Natural killer cell (primary cell): ENCODE measurements at regions not wholly inside any gene's neighbourhood (a gene's known extent, or its start where the extent isn't known, plus 50 kb on each side); places are given as distances from the start of the nearest gene placed in this dataset.
"Not testable (repeated sequence)": the region's sequence is repeated elsewhere in the genome, so short reads cannot be mapped to it uniquely, and the experiment has no call there.

ENCODE experiments used
- ATAC-seq, 3 donors: fragments of 150-1000 bp in 2 of 3; fragments of 200-7000 bp in 1 of 3; cut with Tn5 transposase; 1 replicate in 1 of 3; 2 replicates in 2 of 3; pipeline ENCODE4 v1.10.0; 2021; ENCODE audit warnings: mild to moderate bottlenecking in 2 of 3, moderate library complexity in 2 of 3
- DNase-seq, 2 donors: peaks; one replicate each; pipeline versions ENCODE4 v3.0.0 to v3.0.0-alpha.2; 2013 to 2021; ENCODE audit warnings: mixed read lengths in 1 of 2
- H3K27ac ChIP-seq: one replicate; pipeline ENCODE4 v1.5.1; 2013; ENCODE audit warnings: mild to moderate bottlenecking, low read length
- H3K27me3 ChIP-seq: one replicate; pipeline ENCODE4 v1.6.1; 2013; ENCODE audit warnings: low read length; ENCODE audit not compliant: control insufficient read depth, insufficient read depth
- H3K36me3 ChIP-seq: one replicate; pipeline ENCODE4 v1.6.1; 2013; ENCODE audit warnings: low read length; ENCODE audit not compliant: control insufficient read depth, insufficient read depth
- H3K4me1 ChIP-seq: one replicate; pipeline ENCODE4 v1.6.1; 2013; ENCODE audit warnings: low read length; ENCODE audit not compliant: control insufficient read depth, insufficient read depth
- H3K4me3 ChIP-seq: one replicate; pipeline ENCODE4 v1.5.1; 2013; ENCODE audit warnings: low read length
- H3K9me3 ChIP-seq: one replicate; pipeline ENCODE4 v1.6.1; 2013; ENCODE audit warnings: low read length; ENCODE audit not compliant: control insufficient read depth, insufficient read depth
- H3K27ac Mint-ChIP-seq, 2 donors: one replicate each; pipeline ENCODE4 v1.8.0; 2022; ENCODE audit warnings: mild to moderate bottlenecking in 2 of 2, mixed read lengths in 2 of 2, moderate library complexity in 1 of 2
- H3K27me3 Mint-ChIP-seq, 2 donors: one replicate each; pipeline ENCODE4 v1.8.0; 2022; ENCODE audit warnings: low read depth in 2 of 2, mixed read lengths in 2 of 2
- H3K36me3 Mint-ChIP-seq: one replicate; pipeline ENCODE4 v1.8.0; 2022; ENCODE audit warnings: mixed read lengths
- H3K4me1 Mint-ChIP-seq, 2 donors: one replicate each; pipeline ENCODE4 v1.8.0; 2022; ENCODE audit warnings: mixed read lengths in 2 of 2
- H3K4me3 Mint-ChIP-seq: one replicate; pipeline ENCODE4 v1.8.0; 2022; ENCODE audit warnings: mild to moderate bottlenecking, moderate library complexity, mixed read lengths
- H3K9me3 Mint-ChIP-seq, 2 donors: one replicate each; pipeline ENCODE4 v1.8.0; 2022; ENCODE audit warnings: mixed read lengths in 2 of 2
- WGBS: methylation state at CpG from one replicate; pipeline ENCODE4 v1.1.7; 2013; ENCODE audit warnings: missing lambda C conversion rate; ENCODE audit not compliant: insufficient coverage; 5-methylcytosine and 5-hydroxymethylcytosine counted together
- intact Hi-C: fragments of 100-400 bp; cut with micrococcal nuclease; formaldehyde crosslinking; loops from one replicate; pipeline ENCODE4 v1.14.2; 2022
- TF ChIP-seq, protein P1 (sequence below): fragments of 200-600 bp; IDR thresholded peaks from one replicate; pipeline ENCODE4 v1.8.0; 2022; ENCODE audit warnings: antibody characterized with exemption

DNA sequence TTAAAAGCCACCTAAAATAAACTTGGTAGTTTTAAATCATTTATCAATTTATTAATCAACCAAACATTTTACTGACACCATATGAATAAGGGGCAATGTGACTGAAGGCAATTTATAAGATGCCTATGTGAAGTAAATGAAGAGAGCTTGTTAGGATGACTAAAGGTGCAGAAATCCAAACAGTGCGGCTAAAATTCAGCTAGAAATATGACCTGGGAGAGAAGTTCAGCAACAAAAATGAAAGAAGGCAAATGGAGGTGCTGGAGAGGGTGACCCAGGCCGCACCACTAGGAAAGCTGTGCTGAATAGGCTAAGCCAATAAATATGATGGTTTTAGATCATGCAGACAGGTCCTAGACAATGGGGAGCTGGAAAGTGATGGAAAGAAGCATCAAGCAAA is 403.7 kb downstream of the BTG1 start:
- TF ChIP-seq, protein P1, sequence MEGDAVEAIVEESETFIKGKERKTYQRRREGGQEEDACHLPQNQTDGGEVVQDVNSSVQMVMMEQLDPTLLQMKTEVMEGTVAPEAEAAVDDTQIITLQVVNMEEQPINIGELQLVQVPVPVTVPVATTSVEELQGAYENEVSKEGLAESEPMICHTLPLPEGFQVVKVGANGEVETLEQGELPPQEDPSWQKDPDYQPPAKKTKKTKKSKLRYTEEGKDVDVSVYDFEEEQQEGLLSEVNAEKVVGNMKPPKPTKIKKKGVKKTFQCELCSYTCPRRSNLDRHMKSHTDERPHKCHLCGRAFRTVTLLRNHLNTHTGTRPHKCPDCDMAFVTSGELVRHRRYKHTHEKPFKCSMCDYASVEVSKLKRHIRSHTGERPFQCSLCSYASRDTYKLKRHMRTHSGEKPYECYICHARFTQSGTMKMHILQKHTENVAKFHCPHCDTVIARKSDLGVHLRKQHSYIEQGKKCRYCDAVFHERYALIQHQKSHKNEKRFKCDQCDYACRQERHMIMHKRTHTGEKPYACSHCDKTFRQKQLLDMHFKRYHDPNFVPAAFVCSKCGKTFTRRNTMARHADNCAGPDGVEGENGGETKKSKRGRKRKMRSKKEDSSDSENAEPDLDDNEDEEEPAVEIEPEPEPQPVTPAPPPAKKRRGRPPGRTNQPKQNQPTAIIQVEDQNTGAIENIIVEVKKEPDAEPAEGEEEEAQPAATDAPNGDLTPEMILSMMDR, result no peak
- Mint-ChIP-seq H3K9me3 (peaks cover 2 to 3% of the 10 kb centered on the region in 2 donors), H3K36me3 (no peaks in the 10 kb centered on the region), H3K27ac (no peak overlapping the region), H3K4me1 (no peaks in the 10 kb centered on the region), H3K4me3 (no peak overlapping the region), H3K27me3 (peaks cover 10 to 38% of the 10 kb centered on the region in 2 donors)
- H3K27ac ChIP-seq, result no peak overlapping the region
- no peaks in the 10 kb centered on the region for H3K9me3 ChIP-seq
- no peaks in the 10 kb centered on the region for H3K36me3 ChIP-seq
- H3K27me3 ChIP-seq, result no peaks in the 10 kb centered on the region
- no peak for ATAC-seq
- intact Hi-C loops, result no loop called here
- no peak for DNase-seq
- H3K4me1 ChIP-seq, result no peaks in the 10 kb centered on the region
- H3K4me3 ChIP-seq, result no peak overlapping the region
- 89% methylated on average over 2 of the region's 2 CpGs for WGBS

DNA sequence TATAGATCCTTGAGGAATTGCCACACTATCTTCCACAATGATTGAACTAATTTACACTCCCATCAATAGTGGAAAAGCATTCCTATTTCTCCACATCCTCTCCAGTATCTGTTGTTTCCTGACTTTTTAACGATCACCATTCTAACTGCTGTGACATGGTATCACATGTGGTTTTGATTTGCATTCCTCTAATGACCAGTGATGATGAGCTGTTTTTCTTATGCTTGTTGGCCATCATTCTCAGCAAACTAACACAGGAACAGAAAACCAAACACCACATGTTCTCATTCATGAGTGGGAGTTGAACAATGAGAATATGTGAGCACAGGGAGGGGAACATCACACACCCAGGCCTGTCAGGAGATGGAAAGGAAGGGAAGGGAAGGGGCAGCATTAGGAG is 411.8 kb downstream of the BTG1 start:
- ATAC-seq, H3K27ac Mint-ChIP-seq, H3K4me3 ChIP-seq, H3K4me3 Mint-ChIP-seq, H3K27me3 ChIP-seq, DNase-seq, H3K4me1 Mint-ChIP-seq, H3K36me3 ChIP-seq, intact Hi-C loops, H3K4me1 ChIP-seq, H3K9me3 ChIP-seq, H3K9me3 Mint-ChIP-seq, H3K36me3 Mint-ChIP-seq, H3K27ac ChIP-seq: not testable (repeated sequence)
- peaks cover 9 to 45% of the 10 kb centered on the region in 2 donors for H3K27me3 Mint-ChIP-seq
- WGBS, result 86% methylated on average over 1 of the region's 1 CpG

DNA sequence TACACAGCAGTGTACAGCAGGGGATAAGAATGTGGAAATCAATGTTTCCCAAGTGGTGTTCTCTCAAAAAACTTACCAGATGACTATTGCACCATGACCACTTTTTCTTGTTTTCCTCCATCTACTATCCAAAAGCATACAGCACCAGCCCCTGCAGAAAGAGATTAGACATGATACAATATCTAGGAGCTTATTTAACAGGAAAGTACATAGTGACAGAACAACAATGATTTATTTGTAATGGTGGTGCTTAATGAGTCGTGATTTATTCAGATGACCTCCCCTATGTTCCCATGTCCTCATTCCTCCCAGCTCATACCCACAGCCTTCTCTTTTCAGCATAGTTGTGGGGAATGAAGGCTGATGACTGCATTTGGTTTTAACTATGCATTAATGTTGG is 413.6 kb downstream of the BTG1 start:
- Mint-ChIP-seq H3K4me3 (no peak overlapping the region), H3K4me1 (no peaks in the 10 kb centered on the region), H3K9me3 (peaks cover 0 to 5% of the 10 kb centered on the region in 2 donors), H3K27ac (no peak overlapping the region), H3K36me3 (peaks cover 5% of the 10 kb centered on the region), H3K27me3 (peaks cover 9 to 40% of the 10 kb centered on the region in 2 donors)
- ATAC-seq (no peak), DNase-seq (no peak)
- H3K27ac ChIP-seq, result no peak overlapping the region
- H3K27me3 ChIP-seq, result no peaks in the 10 kb centered on the region
- no peak overlapping the region for H3K4me3 ChIP-seq
- no peaks in the 10 kb centered on the region for H3K4me1 ChIP-seq
- no peaks in the 10 kb centered on the region for H3K36me3 ChIP-seq
- TF ChIP-seq, protein P1, result no peak
- no peaks in the 10 kb centered on the region for H3K9me3 ChIP-seq
- no CpG with 5 or more reads among the region's 1 CpG for WGBS
- intact Hi-C loops, result no loop called here

DNA sequence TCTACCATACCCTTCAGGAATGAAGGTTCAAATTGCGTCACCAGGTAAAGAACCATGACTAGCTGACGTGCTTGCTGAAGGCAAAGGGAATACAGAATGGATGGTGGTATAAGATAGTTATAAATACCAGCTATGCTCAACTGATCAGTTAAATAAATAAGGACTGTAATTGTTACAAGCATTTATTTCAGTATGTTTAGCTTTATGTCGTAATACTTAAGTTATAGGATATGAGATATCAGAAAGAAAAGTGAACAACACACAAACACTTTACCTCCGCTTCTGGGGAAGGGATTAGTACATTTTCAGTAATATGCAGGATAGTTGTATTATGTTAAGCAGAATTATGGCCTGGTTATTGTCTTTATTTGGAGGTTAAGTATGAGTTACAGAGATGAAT is 416.1 kb downstream of the BTG1 start:
- H3K36me3 Mint-ChIP-seq, result peaks cover 5% of the 10 kb centered on the region
- no peaks in the 10 kb centered on the region for H3K27me3 ChIP-seq
- DNase-seq, result no peak
- no peak overlapping the region for H3K4me3 ChIP-seq
- no peaks in the 10 kb centered on the region for H3K36me3 ChIP-seq
- H3K9me3 ChIP-seq, result no peaks in the 10 kb centered on the region
- H3K9me3 Mint-ChIP-seq, result peaks cover 0 to 3% of the 10 kb centered on the region in 2 donors
- H3K27ac ChIP-seq, result no peak overlapping the region
- H3K4me1 Mint-ChIP-seq, result no peaks in the 10 kb centered on the region
- no peak for ATAC-seq
- no peak overlapping the region for H3K4me3 Mint-ChIP-seq
- TF ChIP-seq, protein P1, result no peak
- H3K4me1 ChIP-seq, result no peaks in the 10 kb centered on the region
- H3K27ac Mint-ChIP-seq, result no peak overlapping the region
- peaks cover 13 to 52% of the 10 kb centered on the region in 2 donors for H3K27me3 Mint-ChIP-seq
- intact Hi-C loops, result no loop called here
- 89% methylated on average over 3 of the region's 4 CpGs for WGBS
